ENCODE measurements at regions not wholly inside any gene's neighbourhood (a gene's known extent, or its start where the extent isn't known, plus 50 kb on each side); places are given as distances from the start of the nearest gene placed in this dataset.
"Not testable (repeated sequence)": the region's sequence is repeated elsewhere in the genome, so short reads cannot be mapped to it uniquely, and the experiment has no call there.

- Histone ChIP-seq H3K4me1 (ENCODE audit: control insufficient read depth, insufficient read depth, low read length, poor library complexity, severe bottlenecking) (peaks cover 5% of the 10 kb centered on the region), H3K4me3 (ENCODE audit: extremely low read depth, insufficient read depth, low read length, poor library complexity, severe bottlenecking) (no peak overlapping the region), H3K36me3 (ENCODE audit: control insufficient read depth, insufficient read depth, low read length) (no peaks in the 10 kb centered on the region), H3K9me3 (ENCODE audit: control insufficient read depth, low read length) (no peaks in the 10 kb centered on the region), H3K27ac (ENCODE audit: low read depth, low read length, severe bottlenecking) (no peak overlapping the region)
Measured at GRCh38 chr1:98299313-98299712, 362.2 kb upstream of the SNX7 start.

- Histone ChIP-seq H3K27ac (ENCODE audit: low read depth, low read length, severe bottlenecking) (no peak overlapping the region), H3K36me3 (ENCODE audit: control insufficient read depth, insufficient read depth, low read length) (no peaks in the 10 kb centered on the region), H3K4me3 (ENCODE audit: extremely low read depth, insufficient read depth, low read length, poor library complexity, severe bottlenecking) (no peak overlapping the region), H3K9me3 (ENCODE audit: control insufficient read depth, low read length) (no peaks in the 10 kb centered on the region), H3K4me1 (ENCODE audit: control insufficient read depth, insufficient read depth, low read length, poor library complexity, severe bottlenecking) (peaks cover 5% of the 10 kb centered on the region)
- WGBS, 2 experiments (ENCODE audit: insufficient coverage in 2 of 2), result 100% methylated on average over 1 of the region's 2 CpGs; no CpG with 5 or more reads in 1 of the 2 experiments
Measured at GRCh38 chr1:98298319-98298718, 363.2 kb upstream of the SNX7 start.

GRCh38 chr1:98296681-98297080 lies 364.8 kb upstream of the SNX7 start:
- H3K4me3 ChIP-seq (ENCODE audit: extremely low read depth, insufficient read depth, low read length, poor library complexity, severe bottlenecking), result no peak overlapping the region
- H3K27ac ChIP-seq (ENCODE audit: low read depth, low read length, severe bottlenecking), result no peak overlapping the region
- no peaks in the 10 kb centered on the region for H3K36me3 ChIP-seq (ENCODE audit: control insufficient read depth, insufficient read depth, low read length)
- no peaks in the 10 kb centered on the region for H3K9me3 ChIP-seq (ENCODE audit: control insufficient read depth, low read length)
- peaks cover 5% of the 10 kb centered on the region for H3K4me1 ChIP-seq (ENCODE audit: control insufficient read depth, insufficient read depth, low read length, poor library complexity, severe bottlenecking)
- WGBS, 2 experiments (ENCODE audit: insufficient coverage in 2 of 2), result no CpG with 5 or more reads among the region's 1 CpG

- no peak overlapping the region for H3K4me3 ChIP-seq (ENCODE audit: extremely low read depth, insufficient read depth, low read length, poor library complexity, severe bottlenecking)
- H3K27ac ChIP-seq (ENCODE audit: low read depth, low read length, severe bottlenecking), result no peak overlapping the region
- no peaks in the 10 kb centered on the region for H3K9me3 ChIP-seq (ENCODE audit: control insufficient read depth, low read length)
- H3K4me1 ChIP-seq (ENCODE audit: control insufficient read depth, insufficient read depth, low read length, poor library complexity, severe bottlenecking), result peaks cover 2% of the 10 kb centered on the region
- no CpG with 5 or more reads among the region's 2 CpGs for WGBS, 2 experiments (ENCODE audit: insufficient coverage in 2 of 2)
- H3K36me3 ChIP-seq (ENCODE audit: control insufficient read depth, insufficient read depth, low read length), result no peaks in the 10 kb centered on the region
Measured at GRCh38 chr1:98294127-98294526, 367.4 kb upstream of the SNX7 start.

GRCh38 chr1:98292994-98293393 lies 368.5 kb upstream of the SNX7 start:
- no peaks in the 10 kb centered on the region for H3K9me3 ChIP-seq (ENCODE audit: control insufficient read depth, low read length)
- H3K4me1 ChIP-seq (ENCODE audit: control insufficient read depth, insufficient read depth, low read length, poor library complexity, severe bottlenecking), result no peaks in the 10 kb centered on the region
- no peak overlapping the region for H3K27ac ChIP-seq (ENCODE audit: low read depth, low read length, severe bottlenecking)
- no peak overlapping the region for H3K4me3 ChIP-seq (ENCODE audit: extremely low read depth, insufficient read depth, low read length, poor library complexity, severe bottlenecking)
- no peaks in the 10 kb centered on the region for H3K36me3 ChIP-seq (ENCODE audit: control insufficient read depth, insufficient read depth, low read length)

- H3K27ac ChIP-seq (ENCODE audit: low read depth, low read length, severe bottlenecking), result no peak overlapping the region
- WGBS, 2 experiments (ENCODE audit: insufficient coverage in 2 of 2), result no CpG with 5 or more reads among the region's 1 CpG
- H3K4me1 ChIP-seq (ENCODE audit: control insufficient read depth, insufficient read depth, low read length, poor library complexity, severe bottlenecking), result no peaks in the 10 kb centered on the region
- H3K36me3 ChIP-seq (ENCODE audit: control insufficient read depth, insufficient read depth, low read length), result no peaks in the 10 kb centered on the region
- no peak overlapping the region for H3K4me3 ChIP-seq (ENCODE audit: extremely low read depth, insufficient read depth, low read length, poor library complexity, severe bottlenecking)
- no peaks in the 10 kb centered on the region for H3K9me3 ChIP-seq (ENCODE audit: control insufficient read depth, low read length)
Measured at GRCh38 chr1:98289311-98289710, 368.5 kb upstream of the DPYD start.

- no peak overlapping the region for H3K4me3 ChIP-seq (ENCODE audit: extremely low read depth, insufficient read depth, low read length, poor library complexity, severe bottlenecking)
- H3K36me3 ChIP-seq (ENCODE audit: control insufficient read depth, insufficient read depth, low read length), result no peaks in the 10 kb centered on the region
- H3K9me3 ChIP-seq (ENCODE audit: control insufficient read depth, low read length), result no peaks in the 10 kb centered on the region
- WGBS, 2 experiments (ENCODE audit: insufficient coverage in 2 of 2), result no CpG with 5 or more reads among the region's 2 CpGs
- H3K27ac ChIP-seq (ENCODE audit: low read depth, low read length, severe bottlenecking), result no peak overlapping the region
- H3K4me1 ChIP-seq (ENCODE audit: control insufficient read depth, insufficient read depth, low read length, poor library complexity, severe bottlenecking), result no peaks in the 10 kb centered on the region
Measured at GRCh38 chr1:98288494-98288893, 367.7 kb upstream of the DPYD start.

GRCh38 chr1:98287626-98288025 lies 366.8 kb upstream of the DPYD start:
- Histone ChIP-seq H3K4me1 (ENCODE audit: control insufficient read depth, insufficient read depth, low read length, poor library complexity, severe bottlenecking) (no peaks in the 10 kb centered on the region), H3K36me3 (ENCODE audit: control insufficient read depth, insufficient read depth, low read length) (no peaks in the 10 kb centered on the region), H3K27ac (ENCODE audit: low read depth, low read length, severe bottlenecking) (no peak overlapping the region), H3K4me3 (ENCODE audit: extremely low read depth, insufficient read depth, low read length, poor library complexity, severe bottlenecking) (no peak overlapping the region), H3K9me3 (ENCODE audit: control insufficient read depth, low read length) (no peaks in the 10 kb centered on the region)
- no CpG with 5 or more reads among the region's 2 CpGs for WGBS, 2 experiments (ENCODE audit: insufficient coverage in 2 of 2)

- Histone ChIP-seq H3K4me3 (ENCODE audit: extremely low read depth, insufficient read depth, low read length, poor library complexity, severe bottlenecking) (no peak overlapping the region), H3K36me3 (ENCODE audit: control insufficient read depth, insufficient read depth, low read length) (no peaks in the 10 kb centered on the region), H3K27ac (ENCODE audit: low read depth, low read length, severe bottlenecking) (no peak overlapping the region), H3K9me3 (ENCODE audit: control insufficient read depth, low read length) (no peaks in the 10 kb centered on the region), H3K4me1 (ENCODE audit: control insufficient read depth, insufficient read depth, low read length, poor library complexity, severe bottlenecking) (no peaks in the 10 kb centered on the region)
- WGBS, 2 experiments (ENCODE audit: insufficient coverage in 2 of 2), result no CpG with 5 or more reads among the region's 1 CpG
Measured at GRCh38 chr1:98286656-98287055, 365.8 kb upstream of the DPYD start.

GRCh38 chr1:98285286-98285685 lies 364.5 kb upstream of the DPYD start:
- WGBS, 2 experiments (ENCODE audit: insufficient coverage in 2 of 2), result 100% methylated on average over 1 of the region's 2 CpGs; no CpG with 5 or more reads in 1 of the 2 experiments
- not testable (repeated sequence) for H3K36me3 ChIP-seq (ENCODE audit: control insufficient read depth, insufficient read depth, low read length); H3K27ac ChIP-seq (ENCODE audit: low read depth, low read length, severe bottlenecking); H3K9me3 ChIP-seq (ENCODE audit: control insufficient read depth, low read length); H3K4me3 ChIP-seq (ENCODE audit: extremely low read depth, insufficient read depth, low read length, poor library complexity, severe bottlenecking); H3K4me1 ChIP-seq (ENCODE audit: control insufficient read depth, insufficient read depth, low read length, poor library complexity, severe bottlenecking)

- H3K36me3 ChIP-seq (ENCODE audit: control insufficient read depth, insufficient read depth, low read length), result no peaks in the 10 kb centered on the region
- H3K4me3 ChIP-seq (ENCODE audit: extremely low read depth, insufficient read depth, low read length, poor library complexity, severe bottlenecking), result no peak overlapping the region
- H3K27ac ChIP-seq (ENCODE audit: low read depth, low read length, severe bottlenecking), result no peak overlapping the region
- H3K4me1 ChIP-seq (ENCODE audit: control insufficient read depth, insufficient read depth, low read length, poor library complexity, severe bottlenecking), result peaks cover 8% of the 10 kb centered on the region
- WGBS, 2 experiments (ENCODE audit: insufficient coverage in 2 of 2), result 74 to 80% methylated on average over 3 of the region's 4 CpGs
- H3K9me3 ChIP-seq (ENCODE audit: control insufficient read depth, low read length), result no peaks in the 10 kb centered on the region
Measured at GRCh38 chr1:98280049-98280448, 359.2 kb upstream of the DPYD start.

- Histone ChIP-seq H3K4me1 (ENCODE audit: control insufficient read depth, insufficient read depth, low read length, poor library complexity, severe bottlenecking) (peaks cover 8% of the 10 kb centered on the region), H3K4me3 (ENCODE audit: extremely low read depth, insufficient read depth, low read length, poor library complexity, severe bottlenecking) (no peak overlapping the region), H3K9me3 (ENCODE audit: control insufficient read depth, low read length) (no peaks in the 10 kb centered on the region), H3K36me3 (ENCODE audit: control insufficient read depth, insufficient read depth, low read length) (no peaks in the 10 kb centered on the region), H3K27ac (ENCODE audit: low read depth, low read length, severe bottlenecking) (no peak overlapping the region)
- WGBS, 2 experiments (ENCODE audit: insufficient coverage in 2 of 2), result 50 to 57% methylated on average over 1 of the region's 3 CpGs
Measured at GRCh38 chr1:98278055-98278454, 357.2 kb upstream of the DPYD start.
